ENCODE measurements at regions not wholly inside any gene's neighbourhood (a gene's known extent, or its start where the extent isn't known, plus 50 kb on each side); places are given as distances from the start of the nearest gene placed in this dataset.

DNA sequence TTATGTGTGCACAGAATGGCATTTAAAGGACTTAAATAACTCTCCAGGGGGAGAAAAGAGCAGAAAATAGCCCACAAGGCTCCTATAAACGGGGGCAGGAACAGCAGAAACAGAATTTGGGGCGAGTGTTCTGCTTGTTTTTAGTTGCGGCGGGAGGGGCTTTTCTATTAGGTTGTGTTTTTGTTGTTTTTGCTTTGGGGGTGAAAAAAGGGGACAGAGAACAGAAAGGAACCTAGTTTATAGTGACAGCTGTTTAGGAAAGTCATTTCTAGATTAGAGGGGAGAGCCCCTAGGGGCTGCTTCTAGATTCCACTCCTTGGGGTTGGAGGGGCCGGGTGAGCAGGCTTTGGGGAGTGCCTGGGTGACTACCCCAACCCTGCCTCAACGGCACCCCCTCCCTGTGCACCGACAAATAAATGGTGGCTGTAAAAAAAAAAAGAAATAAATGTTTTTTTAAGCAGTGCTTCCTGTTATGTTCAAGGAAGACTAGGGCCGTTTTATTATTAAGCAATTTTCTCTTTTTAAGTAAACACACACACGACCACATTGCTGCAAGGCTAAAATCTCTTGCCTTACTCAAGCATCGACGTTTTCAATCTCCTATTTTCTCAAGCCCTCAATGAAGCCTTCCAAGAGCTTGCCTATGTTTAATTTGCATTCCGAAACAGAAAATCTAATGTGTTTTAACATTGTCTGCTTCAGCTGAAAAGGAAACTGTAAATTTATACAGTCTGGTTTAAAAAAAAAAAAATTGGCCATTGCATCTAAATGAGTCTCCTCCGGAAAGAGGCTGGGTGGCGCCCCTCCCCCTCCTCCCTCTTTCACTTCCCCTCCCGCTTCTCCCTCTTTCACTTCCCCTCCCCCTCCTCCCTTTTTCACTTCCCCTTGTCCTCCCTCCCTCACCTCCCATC, 123.3 kb upstream of the TBL1X start:
- DNase-seq (ENCODE audit: low spot score), result peak; percentile 2

DNA sequence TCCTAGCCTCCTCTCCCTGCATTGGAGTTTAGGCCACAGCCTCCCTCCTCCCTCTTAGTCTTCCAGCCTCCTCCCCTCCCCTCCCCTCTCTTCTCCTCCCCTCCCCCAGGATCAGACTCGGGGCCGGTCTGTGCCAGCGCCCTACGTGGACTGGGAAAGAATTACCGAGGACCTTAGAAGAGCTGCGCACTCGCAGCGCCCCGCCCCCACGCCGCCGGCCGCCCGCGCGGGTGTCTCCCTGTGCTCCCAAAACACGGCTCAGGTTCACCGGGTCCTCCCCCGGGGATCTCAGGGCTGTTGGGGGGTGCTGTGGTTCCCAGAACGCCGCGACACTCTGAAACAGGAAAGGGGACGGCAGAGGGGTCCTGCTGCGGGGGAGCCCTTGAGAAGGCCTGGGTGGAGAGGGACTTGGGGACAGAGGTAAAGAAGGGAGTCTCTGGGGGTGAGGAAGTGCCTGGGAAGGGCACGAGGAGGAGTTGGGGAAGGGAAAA, 122.3 kb upstream of the TBL1X start:
- DNase-seq (ENCODE audit: low spot score), result peak; percentile 42

- no peak for DNase-seq (ENCODE audit: low spot score)
Measured at GRCh38 chrX:9343971-9344370, 120.9 kb upstream of the TBL1X start.

GRCh38 chrX:9345957-9346356, 118.9 kb upstream of the TBL1X start:
- no peak for DNase-seq (ENCODE audit: low spot score)

- no peak for DNase-seq (ENCODE audit: low spot score)
Measured at GRCh38 chrX:9349572-9350494, 115.0 kb upstream of the TBL1X start.

DNA sequence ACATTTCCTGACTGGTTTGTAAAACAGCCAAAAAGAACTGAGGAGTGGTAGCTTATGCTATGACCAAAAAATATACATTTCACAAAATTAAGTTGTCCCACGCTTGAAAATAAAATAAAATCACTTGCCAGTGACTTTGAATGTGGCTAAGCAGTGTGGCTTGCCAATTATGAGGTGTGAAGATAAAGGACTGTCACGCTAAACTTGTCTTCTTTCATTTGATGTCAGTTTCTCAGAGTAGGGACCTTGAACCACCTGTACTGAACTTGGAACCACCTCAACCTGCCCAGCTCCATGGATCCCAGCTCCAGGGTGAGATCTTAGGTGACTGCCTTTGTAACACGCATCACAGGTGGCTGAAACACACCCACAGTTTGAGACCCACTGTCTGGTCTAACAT, 113.7 kb upstream of the TBL1X start:
- DNase-seq (ENCODE audit: low spot score), result no peak

- no peak for DNase-seq (ENCODE audit: low spot score)
Measured at GRCh38 chrX:9352243-9352642, 112.6 kb upstream of the TBL1X start.

- no peak for DNase-seq (ENCODE audit: low spot score)
Measured at GRCh38 chrX:9352694-9353411, 112.0 kb upstream of the TBL1X start.

GRCh38 chrX:9354918-9355317, 109.9 kb upstream of the TBL1X start:
- DNase-seq (ENCODE audit: low spot score), result no peak

- no peak for DNase-seq (ENCODE audit: low spot score)
Measured at GRCh38 chrX:9355739-9356138, 109.1 kb upstream of the TBL1X start.

DNA sequence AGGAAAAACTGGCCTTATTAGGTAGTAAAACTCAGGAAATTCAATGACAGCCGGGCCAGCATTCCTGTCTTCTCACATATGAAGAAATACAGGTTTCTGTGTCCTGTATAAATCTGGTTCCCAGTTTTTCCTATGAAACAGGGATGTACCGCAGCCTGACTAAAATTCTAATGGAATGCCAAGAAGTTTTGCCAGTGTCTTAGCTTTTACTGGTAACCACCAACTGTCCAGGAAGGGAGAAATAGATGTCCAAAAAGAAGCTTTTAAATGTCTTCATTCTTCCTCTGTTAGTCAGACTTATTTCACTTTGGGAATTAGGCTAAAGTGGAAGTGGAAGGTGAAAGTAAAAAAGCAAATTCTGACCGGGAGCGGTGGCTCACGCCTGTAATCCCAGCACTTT, 108.0 kb upstream of the TBL1X start:
- DNase-seq (ENCODE audit: low spot score), result no peak

- no peak for DNase-seq (ENCODE audit: low spot score)
Measured at GRCh38 chrX:9357518-9358114, 107.2 kb upstream of the TBL1X start.

- DNase-seq (ENCODE audit: low spot score), result no peak
Measured at GRCh38 chrX:9362363-9362928, 102.4 kb upstream of the TBL1X start.

DNA sequence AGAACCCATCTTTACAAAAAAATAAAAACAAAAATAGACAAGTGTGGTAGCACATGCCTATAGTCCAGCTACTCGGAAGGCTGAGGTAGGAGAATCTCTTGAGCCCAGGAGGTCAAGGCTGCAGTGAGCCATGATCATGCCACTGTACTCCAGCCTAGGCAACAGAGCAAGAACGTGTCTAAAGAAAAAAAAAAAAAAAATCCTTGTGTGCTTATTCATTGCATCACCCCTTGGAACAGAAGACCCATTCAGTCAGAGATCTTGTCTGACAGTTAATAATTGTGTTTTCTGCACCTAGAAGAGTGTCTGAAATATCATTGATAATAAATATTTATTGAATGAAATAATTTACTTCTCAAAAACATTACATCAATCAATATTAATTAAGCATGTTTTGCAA, 97.4 kb upstream of the TBL1X start:
- no peak for DNase-seq (ENCODE audit: low spot score)

- DNase-seq (ENCODE audit: low spot score), result no peak
Measured at GRCh38 chrX:9368262-9368661, 96.6 kb upstream of the TBL1X start.

- DNase-seq (ENCODE audit: low spot score), result no peak
Measured at GRCh38 chrX:9369802-9370291, 95.0 kb upstream of the TBL1X start.

GRCh38 chrX:9370893-9371292, 94.0 kb upstream of the TBL1X start:
- no peak for DNase-seq (ENCODE audit: low spot score)

GRCh38 chrX:9372866-9373265, 92.0 kb upstream of the TBL1X start:
- no peak for DNase-seq (ENCODE audit: low spot score)

GRCh38 chrX:9373789-9374188, 91.1 kb upstream of the TBL1X start:
- no peak for DNase-seq (ENCODE audit: low spot score)

DNA sequence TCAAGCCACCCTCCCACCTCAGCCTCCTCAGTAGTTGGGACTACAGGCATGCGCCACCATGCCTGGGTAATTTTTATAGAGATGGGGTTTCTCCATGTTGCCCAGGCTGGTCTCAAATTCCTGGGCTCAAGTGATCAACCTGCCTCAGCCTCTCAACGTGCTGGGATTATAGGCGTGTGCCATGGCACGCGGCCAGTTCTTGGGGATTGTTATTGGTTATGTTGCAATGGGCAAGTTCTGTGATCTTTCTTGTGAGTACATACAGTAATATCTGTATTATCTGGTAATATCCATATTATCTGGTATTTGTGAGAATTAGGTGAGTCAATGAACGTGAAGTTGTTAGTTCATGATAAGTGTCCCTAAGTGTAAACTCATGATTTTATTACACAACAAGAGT, 90.3 kb upstream of the TBL1X start:
- peak; percentile 31 for DNase-seq (ENCODE audit: low spot score)

DNA sequence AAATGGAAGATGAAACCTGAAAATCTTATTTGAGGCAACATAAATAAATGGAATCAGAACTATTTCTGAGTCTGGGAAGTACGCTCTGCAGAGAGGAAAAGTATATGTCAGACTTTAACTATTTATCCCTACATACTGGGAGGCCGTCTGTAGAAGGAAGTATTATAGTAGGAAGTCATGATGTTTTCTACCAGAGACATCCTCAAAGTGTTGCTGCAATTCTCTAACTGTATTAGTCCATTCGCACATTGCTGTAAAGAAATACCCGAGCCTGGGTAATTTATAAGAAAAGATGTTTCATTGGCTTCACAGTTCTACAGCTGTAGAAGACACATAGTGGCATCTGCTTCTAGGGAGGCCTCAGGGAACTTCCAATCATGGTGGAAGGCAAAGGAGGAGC, 88.7 kb upstream of the TBL1X start:
- no peak for DNase-seq (ENCODE audit: low spot score)

Measured in HT-29 (cell line).